Activated B cell treated with CpG ODN at 0.5 μM for 24 hours (primary cell): ENCODE measurements at regions not wholly inside any gene's neighbourhood (a gene's known extent, or its start where the extent isn't known, plus 50 kb on each side); places are given as distances from the start of the nearest gene placed in this dataset.

Experiments
- ATAC-seq: fragments of 200-7000 bp; cut with Tn5 transposase; one replicate; pipeline ENCODE4 v1.10.0; 2021; ENCODE audit warnings: low read depth, mild to moderate bottlenecking, moderate library complexity
- CTCF ChIA-PET: fragments of 350-600 bp; sonication (Branson Sonifier 250); formaldehyde crosslinking; loops from one replicate; lab custom pipeline; 2021; ENCODE audit warnings: antibody characterized with exemption; lab: Charles Lee
- POLR2A ChIA-PET: fragments of 350-600 bp; sonication (Branson Sonifier 250); formaldehyde crosslinking; loops from one replicate; lab custom pipeline; 2021; ENCODE audit warnings: antibody characterized with exemption; lab: Charles Lee
- DNase-seq: peaks from one replicate; pipeline ENCODE4 v3.0.0; 2022
- H3K27ac Mint-ChIP-seq: one replicate; pipeline ENCODE4 v1.8.0; 2020; ENCODE audit warnings: mixed read lengths
- H3K27me3 Mint-ChIP-seq: one replicate; pipeline ENCODE4 v1.8.0; 2021; ENCODE audit warnings: mixed read lengths
- H3K36me3 Mint-ChIP-seq: one replicate; pipeline ENCODE4 v1.8.0; 2021; ENCODE audit warnings: low read depth, mixed read lengths
- H3K4me1 Mint-ChIP-seq: one replicate; pipeline ENCODE4 v1.8.0; 2021; ENCODE audit warnings: mixed read lengths
- H3K4me3 Mint-ChIP-seq: one replicate; pipeline ENCODE4 v1.8.0; 2020; ENCODE audit warnings: mild to moderate bottlenecking, mixed read lengths
- H3K9me3 Mint-ChIP-seq: one replicate; pipeline ENCODE4 v1.8.0; 2020; ENCODE audit warnings: mixed read lengths
- intact Hi-C: fragments of 100-400 bp; cut with micrococcal nuclease; formaldehyde crosslinking; loops from one replicate; pipeline ENCODE4 v1.15.1; 2024
- TF ChIP-seq, protein P1 (sequence below): fragments of 200-600 bp; IDR thresholded peaks from one replicate; pipeline ENCODE4 v1.8.0; 2022; ENCODE audit warnings: antibody characterized with exemption, mild to moderate bottlenecking

DNA sequence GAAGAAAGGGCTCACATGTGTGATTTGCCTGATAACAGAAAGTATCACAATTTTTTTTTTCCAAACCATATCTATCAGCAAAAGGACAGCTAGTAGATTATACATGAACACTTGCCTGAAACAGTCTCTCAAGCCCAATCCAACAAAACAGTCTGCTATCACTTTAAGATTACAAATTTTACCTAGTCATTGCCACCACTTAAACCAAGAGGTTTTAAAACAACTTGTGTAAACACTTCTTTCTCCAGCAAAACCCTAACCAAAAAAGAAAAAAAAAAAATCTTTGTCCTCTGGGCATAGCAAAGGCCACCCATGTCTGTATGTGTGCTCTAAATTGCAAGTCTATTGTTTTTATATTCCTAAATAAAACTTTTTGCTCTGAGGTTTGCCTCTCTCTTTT lies 1568.4 kb downstream of the GRIK2 start:
- no peak overlapping the region for H3K4me3 Mint-ChIP-seq
- no peaks in the 10 kb centered on the region for H3K36me3 Mint-ChIP-seq
- H3K27ac Mint-ChIP-seq = no peak overlapping the region
- TF ChIP-seq, protein P1, sequence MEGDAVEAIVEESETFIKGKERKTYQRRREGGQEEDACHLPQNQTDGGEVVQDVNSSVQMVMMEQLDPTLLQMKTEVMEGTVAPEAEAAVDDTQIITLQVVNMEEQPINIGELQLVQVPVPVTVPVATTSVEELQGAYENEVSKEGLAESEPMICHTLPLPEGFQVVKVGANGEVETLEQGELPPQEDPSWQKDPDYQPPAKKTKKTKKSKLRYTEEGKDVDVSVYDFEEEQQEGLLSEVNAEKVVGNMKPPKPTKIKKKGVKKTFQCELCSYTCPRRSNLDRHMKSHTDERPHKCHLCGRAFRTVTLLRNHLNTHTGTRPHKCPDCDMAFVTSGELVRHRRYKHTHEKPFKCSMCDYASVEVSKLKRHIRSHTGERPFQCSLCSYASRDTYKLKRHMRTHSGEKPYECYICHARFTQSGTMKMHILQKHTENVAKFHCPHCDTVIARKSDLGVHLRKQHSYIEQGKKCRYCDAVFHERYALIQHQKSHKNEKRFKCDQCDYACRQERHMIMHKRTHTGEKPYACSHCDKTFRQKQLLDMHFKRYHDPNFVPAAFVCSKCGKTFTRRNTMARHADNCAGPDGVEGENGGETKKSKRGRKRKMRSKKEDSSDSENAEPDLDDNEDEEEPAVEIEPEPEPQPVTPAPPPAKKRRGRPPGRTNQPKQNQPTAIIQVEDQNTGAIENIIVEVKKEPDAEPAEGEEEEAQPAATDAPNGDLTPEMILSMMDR = no peak
- ChIA-PET POLR2A (no interaction called here), CTCF (no interaction called here)
- H3K4me1 Mint-ChIP-seq = no peaks in the 10 kb centered on the region
- no peak for ATAC-seq
- intact Hi-C loops = no loop called here
- peaks cover 1% of the 10 kb centered on the region for H3K9me3 Mint-ChIP-seq
- no peaks in the 10 kb centered on the region for H3K27me3 Mint-ChIP-seq
- DNase-seq = no peak

DNA sequence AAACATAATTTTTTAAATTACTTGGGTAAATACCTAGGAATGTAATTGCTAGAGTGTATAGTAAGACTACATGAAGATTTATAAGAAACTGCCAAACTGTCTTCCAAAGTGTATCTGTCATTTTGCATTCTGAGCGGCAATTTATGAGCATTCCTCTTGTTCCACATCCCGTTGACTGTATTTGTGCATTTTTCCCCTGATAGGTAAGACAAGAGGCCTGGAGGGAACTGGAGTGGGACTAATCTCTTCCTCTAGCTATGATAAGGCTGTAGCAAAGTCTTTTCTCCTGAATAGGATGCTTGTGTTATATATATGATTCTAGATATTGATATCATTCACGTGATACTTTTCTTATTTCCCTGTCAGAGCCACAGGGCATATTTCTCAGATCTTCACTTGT lies 1557.5 kb downstream of the GRIK2 start:
- no peaks in the 10 kb centered on the region for H3K36me3 Mint-ChIP-seq
- ChIA-PET POLR2A (no interaction called here), CTCF (interaction anchor here (0.6 kb wide), 1 partner anchor 24 kb away, joined by 3 read pairs; no protein-coding TSS in a partner anchor)
- no peak for ATAC-seq
- DNase-seq = no peak
- no peak overlapping the region for H3K4me3 Mint-ChIP-seq
- TF ChIP-seq, protein P1 = no peak
- no peaks in the 10 kb centered on the region for H3K9me3 Mint-ChIP-seq
- intact Hi-C loops = no loop called here
- no peaks in the 10 kb centered on the region for H3K4me1 Mint-ChIP-seq
- H3K27me3 Mint-ChIP-seq = no peaks in the 10 kb centered on the region
- H3K27ac Mint-ChIP-seq = no peak overlapping the region

DNA sequence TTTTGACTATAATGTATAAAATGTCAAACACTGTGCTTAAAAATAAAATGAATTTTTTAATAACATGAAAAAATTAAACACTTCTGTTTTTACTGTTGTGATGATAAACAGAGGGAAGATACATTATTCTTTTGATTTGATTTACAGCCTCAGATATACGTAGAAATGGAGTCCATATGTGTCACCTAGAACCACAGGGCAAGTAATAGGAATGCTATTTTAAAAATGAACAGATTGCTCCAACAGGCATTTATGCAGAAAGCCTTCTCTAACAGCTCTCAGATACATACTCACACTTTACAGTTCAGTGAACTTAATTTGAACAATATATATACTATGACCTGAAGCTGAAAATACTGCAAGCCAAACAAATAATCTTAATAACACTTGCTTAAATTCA lies 1551.0 kb downstream of the GRIK2 start:
- ChIA-PET CTCF (no interaction called here), POLR2A (no interaction called here)
- TF ChIP-seq, protein P1 = no peak
- Mint-ChIP-seq H3K27ac (no peak overlapping the region), H3K4me3 (no peak overlapping the region), H3K27me3 (no peaks in the 10 kb centered on the region), H3K4me1 (no peaks in the 10 kb centered on the region), H3K36me3 (no peaks in the 10 kb centered on the region), H3K9me3 (no peaks in the 10 kb centered on the region)
- intact Hi-C loops = no loop called here
- ATAC-seq (no peak), DNase-seq (no peak)

DNA sequence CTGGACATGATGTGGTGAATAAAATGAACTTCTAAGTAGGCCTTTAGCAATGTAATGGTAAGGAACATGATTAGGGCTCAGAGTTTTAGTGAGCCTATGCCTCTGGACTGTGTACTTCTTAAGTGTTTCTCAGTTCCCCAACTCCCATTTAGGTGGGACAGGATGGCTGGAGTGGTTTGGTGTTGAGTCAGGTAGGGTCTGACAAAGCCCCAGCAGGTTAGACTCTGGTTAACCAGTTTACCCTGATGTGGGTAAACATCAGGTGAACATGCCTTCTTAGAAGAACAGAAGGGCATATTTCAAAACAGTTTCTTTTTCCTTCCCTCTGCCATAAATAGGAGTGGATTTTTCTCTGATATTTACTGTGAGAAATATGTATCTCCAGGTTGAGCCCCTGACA lies 1548.7 kb downstream of the GRIK2 start:
- TF ChIP-seq, protein P1 = no peak
- Mint-ChIP-seq H3K9me3 (peaks cover 3% of the 10 kb centered on the region), H3K4me1 (no peaks in the 10 kb centered on the region), H3K27ac (no peak overlapping the region), H3K36me3 (no peaks in the 10 kb centered on the region), H3K27me3 (no peaks in the 10 kb centered on the region), H3K4me3 (no peak overlapping the region)
- no peak for DNase-seq
- ChIA-PET CTCF (no interaction called here), POLR2A (no interaction called here)
- ATAC-seq = no peak
- intact Hi-C loops = no loop called here

DNA sequence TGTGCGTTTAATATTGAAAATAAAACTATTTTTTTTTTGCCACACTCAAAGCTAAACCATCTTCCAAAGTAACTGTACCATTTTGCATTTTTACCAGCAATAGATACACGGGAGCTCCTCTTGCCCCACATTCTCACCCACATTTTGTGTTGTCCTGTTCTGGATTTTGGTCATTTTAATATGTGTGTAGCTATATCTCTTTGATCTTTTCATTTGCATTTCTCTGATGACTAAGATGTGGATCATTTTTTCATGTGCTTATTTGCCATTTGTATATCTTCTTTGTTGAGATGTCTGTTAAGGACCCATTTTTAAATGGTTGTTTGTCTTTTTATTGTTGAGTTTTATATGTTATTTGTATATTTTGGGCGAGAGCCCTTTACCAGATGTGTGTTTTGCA lies 1543.5 kb downstream of the GRIK2 start:
- Mint-ChIP-seq H3K9me3 (peaks cover 6% of the 10 kb centered on the region), H3K4me1 (no peaks in the 10 kb centered on the region), H3K27me3 (no peaks in the 10 kb centered on the region), H3K4me3 (no peak overlapping the region), H3K36me3 (no peaks in the 10 kb centered on the region), H3K27ac (no peak overlapping the region)
- CTCF ChIA-PET = no interaction called here
- intact Hi-C loops = no loop called here
- POLR2A ChIA-PET = no interaction called here
- ATAC-seq = no peak
- no peak for DNase-seq
- TF ChIP-seq, protein P1 = no peak
